ENCODE measurements at regions not wholly inside any gene's neighbourhood (a gene's known extent, or its start where the extent isn't known, plus 50 kb on each side); places are given as distances from the start of the nearest gene placed in this dataset.

- no peak for TF ChIP-seq SUZ12 (IDR thresholded peaks at IDR 0.05; ENCODE audit: extremely low read depth, insufficient read depth, insufficient read length)
- no peak for TF ChIP-seq YY1 (IDR thresholded peaks at IDR 0.05; ENCODE audit: insufficient read depth, insufficient read length)
Observed at GRCh38 chr1:55854911-55855310, 639.7 kb upstream of the USP24 start.

Measured in NT2/D1 (cell line).